Coronary artery (tissue), 2 donors: ENCODE measurements at regions not wholly inside any gene's neighbourhood (a gene's known extent, or its start where the extent isn't known, plus 50 kb on each side); places are given as distances from the start of the nearest gene placed in this dataset.
A peak's percentile ranks its signal among the peaks of the same experiment; 100 is the strongest.

Experiments used
- DNase-seq: peaks from one replicate; pipeline ENCODE4 v3.0.0-alpha.2; 2017; ENCODE audit warnings: low spot score
- H3K27ac ChIP-seq, 2 donors: fragments of 200-600 bp; sonication (generic); one replicate each; pipeline ENCODE4 v1.5.1; 2016 to 2019
- H3K4me3 ChIP-seq: fragments of 200-600 bp; sonication (generic); 2 replicates; pipeline ENCODE4 v1.5.1; 2016; ENCODE audit warnings: mild to moderate bottlenecking, moderate library complexity
- CTCF ChIP-seq: fragments of 200-600 bp; sonication (generic); IDR thresholded peaks from one replicate; pipeline ENCODE4 v1.5.1; 2019; ENCODE audit warnings: antibody characterized with exemption

DNA sequence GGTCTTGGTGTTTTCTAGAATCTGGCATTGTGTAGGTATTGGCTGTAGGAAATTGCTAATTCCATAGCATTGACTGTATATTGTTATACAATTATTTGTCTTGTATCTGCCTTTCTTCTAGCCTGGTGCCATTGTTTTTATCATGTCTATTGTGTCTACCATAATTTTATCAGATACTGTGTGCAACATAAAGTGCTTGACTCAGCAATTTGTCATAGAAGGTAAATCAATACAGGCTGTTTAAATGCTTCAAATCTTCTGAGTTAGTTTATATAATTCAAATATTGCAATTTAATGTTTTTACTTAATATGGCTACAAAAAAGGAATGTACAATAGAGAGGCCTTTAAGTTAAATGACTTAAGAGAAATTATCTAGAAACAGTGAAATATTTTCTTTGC lies 263.3 kb upstream of the UGT8 start:
- no peak for DNase-seq
- no peak for TF ChIP-seq CTCF
- no peak overlapping the region for H3K27ac ChIP-seq
- H3K4me3 ChIP-seq: no peak overlapping the region

- Histone ChIP-seq H3K4me3 (no peak overlapping the region), H3K27ac (no peak overlapping the region)
- no peak for TF ChIP-seq CTCF
- no peak for DNase-seq
Observed at GRCh38 chr4:114343015-114343414, 255.6 kb upstream of the UGT8 start.

GRCh38 chr4:114349543-114350175 lies 248.9 kb upstream of the UGT8 start:
- no peak overlapping the region for H3K4me3 ChIP-seq
- no peak for TF ChIP-seq CTCF
- DNase-seq: no peak
- H3K27ac ChIP-seq: no peak overlapping the region

- TF ChIP-seq CTCF: no peak
Observed at GRCh38 chr4:114358901-114359300, 239.7 kb upstream of the UGT8 start.

GRCh38 chr4:114361249-114361648 lies 237.4 kb upstream of the UGT8 start:
- no peak overlapping the region for H3K4me3 ChIP-seq

More at GRCh38 chr4:114358901-114359300, 239.7 kb upstream of the UGT8 start:
- no peak overlapping the region for H3K27ac ChIP-seq
- H3K4me3 ChIP-seq: no peak overlapping the region
- no peak for DNase-seq

GRCh38 chr4:114364857-114365256 lies 233.8 kb upstream of the UGT8 start:
- no peak for TF ChIP-seq CTCF
- no peak for DNase-seq
- Histone ChIP-seq H3K27ac (peak overlapping the region in 1 of 2 donors; percentile 20), H3K4me3 (no peak overlapping the region)

More at GRCh38 chr4:114361249-114361648, 237.4 kb upstream of the UGT8 start:
- no peak for TF ChIP-seq CTCF
- H3K27ac ChIP-seq: no peak overlapping the region
- DNase-seq: no peak

DNA sequence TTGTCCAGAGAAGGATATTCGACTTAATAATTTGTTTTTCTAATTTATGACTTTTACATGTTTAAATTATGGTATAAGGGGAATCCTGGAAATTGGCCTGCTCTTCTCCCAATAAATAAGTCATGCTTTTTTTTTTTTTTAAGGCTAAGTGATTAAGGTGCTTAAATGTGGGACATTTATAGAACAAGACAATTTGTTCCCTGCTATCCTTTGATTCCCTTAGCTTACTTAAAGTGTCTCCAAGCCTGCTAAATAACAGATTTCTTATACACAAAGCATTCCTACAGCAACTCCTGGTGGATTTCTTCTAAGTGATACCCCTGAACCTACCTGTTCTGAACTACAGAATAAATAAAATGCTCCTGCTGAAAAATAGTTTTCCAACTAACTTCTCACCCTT lies 233.0 kb upstream of the UGT8 start:
- Histone ChIP-seq H3K27ac (no peak overlapping the region), H3K4me3 (no peak overlapping the region)
- DNase-seq: no peak
- no peak for TF ChIP-seq CTCF
